ENCODE measurements at regions not wholly inside any gene's neighbourhood (a gene's known extent, or its start where the extent isn't known, plus 50 kb on each side); places are given as distances from the start of the nearest gene placed in this dataset.

DNA sequence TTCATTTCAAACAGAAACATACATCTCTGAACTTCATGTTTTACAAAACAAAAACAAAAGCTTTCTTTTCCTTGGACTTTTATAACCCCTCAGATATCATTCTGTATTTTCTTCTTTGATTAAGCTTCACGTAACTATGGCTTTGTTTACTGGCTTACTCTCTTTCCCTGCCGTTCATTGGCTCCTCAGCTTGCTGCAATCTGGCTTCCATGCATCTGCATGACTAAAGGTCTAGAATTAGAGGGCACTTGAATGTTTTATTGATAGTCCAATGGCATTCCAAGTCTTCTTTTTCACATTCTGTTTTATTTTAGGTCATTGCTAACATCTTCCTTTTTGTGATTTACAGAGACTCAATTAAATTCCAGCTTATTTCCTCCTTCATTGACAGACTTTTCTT, 487.6 kb downstream of the GRXCR1 start:
- no peaks in the 10 kb centered on the region for H3K36me3 ChIP-seq
- no peak overlapping the region for H3K4me3 ChIP-seq
- no peaks in the 10 kb centered on the region for H3K27me3 ChIP-seq (ENCODE audit: low read depth)
- no peaks in the 10 kb centered on the region for H3K9me3 ChIP-seq (replicated peaks)
- H3K4me1 ChIP-seq, result no peaks in the 10 kb centered on the region
- no peak overlapping the region for H3K27ac ChIP-seq (replicated peaks)
- TF ChIP-seq, protein P1, sequence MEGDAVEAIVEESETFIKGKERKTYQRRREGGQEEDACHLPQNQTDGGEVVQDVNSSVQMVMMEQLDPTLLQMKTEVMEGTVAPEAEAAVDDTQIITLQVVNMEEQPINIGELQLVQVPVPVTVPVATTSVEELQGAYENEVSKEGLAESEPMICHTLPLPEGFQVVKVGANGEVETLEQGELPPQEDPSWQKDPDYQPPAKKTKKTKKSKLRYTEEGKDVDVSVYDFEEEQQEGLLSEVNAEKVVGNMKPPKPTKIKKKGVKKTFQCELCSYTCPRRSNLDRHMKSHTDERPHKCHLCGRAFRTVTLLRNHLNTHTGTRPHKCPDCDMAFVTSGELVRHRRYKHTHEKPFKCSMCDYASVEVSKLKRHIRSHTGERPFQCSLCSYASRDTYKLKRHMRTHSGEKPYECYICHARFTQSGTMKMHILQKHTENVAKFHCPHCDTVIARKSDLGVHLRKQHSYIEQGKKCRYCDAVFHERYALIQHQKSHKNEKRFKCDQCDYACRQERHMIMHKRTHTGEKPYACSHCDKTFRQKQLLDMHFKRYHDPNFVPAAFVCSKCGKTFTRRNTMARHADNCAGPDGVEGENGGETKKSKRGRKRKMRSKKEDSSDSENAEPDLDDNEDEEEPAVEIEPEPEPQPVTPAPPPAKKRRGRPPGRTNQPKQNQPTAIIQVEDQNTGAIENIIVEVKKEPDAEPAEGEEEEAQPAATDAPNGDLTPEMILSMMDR (IDR thresholded peaks at IDR 0.05; ENCODE audit: borderline replicate concordance), result no peak
- intact Hi-C loops (cut with micrococcal nuclease), result no loop called here
- DNase-seq, result no peak

DNA sequence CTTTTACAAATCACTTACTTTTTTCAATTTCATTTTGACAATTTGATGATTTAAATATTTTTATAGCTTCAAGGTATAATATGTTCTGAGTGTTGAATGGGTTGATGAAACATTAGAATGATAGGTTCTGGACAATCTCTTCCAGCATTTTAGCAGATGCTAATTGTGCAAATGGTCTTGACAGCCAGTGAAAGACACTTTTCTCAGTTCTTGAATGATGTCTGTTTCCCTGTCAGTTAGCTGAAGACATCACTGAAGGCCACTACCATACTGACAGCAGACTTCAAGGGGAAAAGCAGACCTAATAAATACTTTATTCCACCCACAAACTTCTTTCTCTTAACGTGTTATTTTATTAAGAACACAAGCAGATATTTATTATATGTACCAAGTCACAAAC, 498.6 kb downstream of the GRXCR1 start:
- DNase-seq, result no peak
- H3K9me3 ChIP-seq (replicated peaks), result no peaks in the 10 kb centered on the region

DNA sequence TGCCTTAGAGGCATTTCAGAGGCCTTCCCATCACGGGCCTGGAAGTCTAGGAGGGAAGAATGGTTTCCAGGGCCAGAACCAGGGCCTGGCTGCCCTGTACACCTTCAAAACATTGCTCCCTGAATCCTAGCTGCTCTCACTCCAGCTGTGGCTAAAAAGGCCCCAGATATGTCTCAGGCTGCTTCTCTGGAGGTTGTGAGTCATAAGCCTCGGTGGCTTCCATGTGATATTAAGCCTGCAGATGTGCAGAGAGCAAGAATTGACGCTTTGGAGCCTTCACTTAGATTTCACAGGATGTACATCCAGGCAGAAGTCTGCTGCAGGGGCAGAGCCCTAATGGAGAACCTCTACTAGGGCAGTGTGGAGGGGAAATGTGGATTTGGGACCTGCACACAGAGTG, 502.5 kb downstream of the GRXCR1 start:
- intact Hi-C loops (cut with micrococcal nuclease), result no loop called here
- H3K36me3 ChIP-seq, result no peaks in the 10 kb centered on the region

More for the DNA sequence above, 498.6 kb downstream of the GRXCR1 start:
- Histone ChIP-seq H3K27me3 (ENCODE audit: low read depth) (no peaks in the 10 kb centered on the region), H3K36me3 (no peaks in the 10 kb centered on the region), H3K27ac (replicated peaks) (no peak overlapping the region), H3K4me1 (no peaks in the 10 kb centered on the region), H3K4me3 (no peak overlapping the region)
- TF ChIP-seq, protein P1 (IDR thresholded peaks at IDR 0.05; ENCODE audit: borderline replicate concordance), result no peak
- intact Hi-C loops (cut with micrococcal nuclease), result no loop called here

DNA sequence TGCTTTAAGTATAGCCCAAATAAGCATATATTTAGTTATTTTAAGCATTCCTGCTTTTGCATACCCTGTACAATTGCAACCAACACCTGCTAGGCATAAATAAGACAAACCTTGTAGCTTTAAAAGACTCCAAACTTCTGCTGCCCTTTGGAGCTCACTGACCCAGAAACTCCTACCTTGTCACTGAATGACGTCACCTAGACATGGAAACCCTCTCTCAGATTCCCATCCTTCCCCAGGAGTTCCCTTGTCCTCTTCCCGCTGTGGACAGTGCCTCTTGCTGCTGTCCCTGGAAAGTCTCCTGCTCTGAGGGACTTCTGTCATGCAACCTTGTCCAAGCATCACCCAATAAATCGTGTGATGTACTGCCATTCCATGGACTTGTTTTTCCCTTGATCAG, 507.2 kb downstream of the GRXCR1 start:
- Histone ChIP-seq H3K36me3 (no peaks in the 10 kb centered on the region), H3K4me3 (no peak overlapping the region), H3K4me1 (no peaks in the 10 kb centered on the region), H3K27me3 (ENCODE audit: low read depth) (no peaks in the 10 kb centered on the region), H3K27ac (replicated peaks) (no peak overlapping the region), H3K9me3 (replicated peaks) (no peaks in the 10 kb centered on the region)
- intact Hi-C loops (cut with micrococcal nuclease), result loop anchor here (5.0 kb wide), 1 partner anchor 158 kb away; no protein-coding TSS in a partner anchor
- DNase-seq, result no peak
- TF ChIP-seq, protein P1 (IDR thresholded peaks at IDR 0.05; ENCODE audit: borderline replicate concordance), result no peak

More for the DNA sequence above, 502.5 kb downstream of the GRXCR1 start:
- no peaks in the 10 kb centered on the region for H3K9me3 ChIP-seq (replicated peaks)
- DNase-seq, result no peak
- H3K4me3 ChIP-seq, result no peak overlapping the region
- H3K27me3 ChIP-seq (ENCODE audit: low read depth), result no peaks in the 10 kb centered on the region
- H3K4me1 ChIP-seq, result no peaks in the 10 kb centered on the region
- H3K27ac ChIP-seq (replicated peaks), result no peak overlapping the region
- TF ChIP-seq, protein P1 (IDR thresholded peaks at IDR 0.05; ENCODE audit: borderline replicate concordance), result no peak

DNA sequence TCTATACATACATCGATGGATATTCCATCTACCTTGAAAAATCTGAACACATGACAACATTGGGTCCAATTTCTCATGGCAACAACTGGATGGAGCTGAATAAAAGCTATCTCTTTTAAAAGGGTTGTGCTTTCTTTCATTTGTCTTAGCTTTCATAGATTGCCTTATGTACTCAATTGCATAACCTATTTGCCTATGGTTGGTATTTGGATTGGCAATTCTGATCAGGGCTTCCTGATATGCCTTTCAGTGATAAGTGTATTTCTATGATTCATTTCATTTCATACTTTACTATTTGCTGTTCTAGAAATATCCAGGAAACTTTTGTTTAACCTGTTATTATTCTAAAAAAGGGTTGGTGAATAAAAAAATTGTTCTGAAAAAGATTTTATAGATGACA, 509.9 kb downstream of the GRXCR1 start:
- DNase-seq, result no peak
- no peaks in the 10 kb centered on the region for H3K27me3 ChIP-seq (ENCODE audit: low read depth)
- H3K4me3 ChIP-seq, result no peak overlapping the region
- TF ChIP-seq, protein P1 (IDR thresholded peaks at IDR 0.05; ENCODE audit: borderline replicate concordance), result no peak
- H3K27ac ChIP-seq (replicated peaks), result no peak overlapping the region
- intact Hi-C loops (cut with micrococcal nuclease), result loop anchor here (5.0 kb wide), 1 partner anchor 155 kb away; no protein-coding TSS in a partner anchor
- H3K36me3 ChIP-seq, result no peaks in the 10 kb centered on the region
- H3K9me3 ChIP-seq (replicated peaks), result peaks cover 8% of the 10 kb centered on the region
- H3K4me1 ChIP-seq, result no peaks in the 10 kb centered on the region

Measured in left ventricle myocardium inferior (tissue), 1 donor.